T-helper 2 cell treated with Interferon-gamma antibody and Interleukin-4, amounts not matched to agents 5 μg/mL and 100 μg/mL, for 36 hours (primary cell): ENCODE measurements at regions not wholly inside any gene's neighbourhood (a gene's known extent, or its start where the extent isn't known, plus 50 kb on each side); places are given as distances from the start of the nearest gene placed in this dataset.
"Not testable (repeated sequence)": the region's sequence is repeated elsewhere in the genome, so short reads cannot be mapped to it uniquely, and the experiment has no call there.

Source experiments
- DNase-seq: peaks from one replicate; pipeline ENCODE4 v3.0.0; 2021; ENCODE audit warnings: low spot score
- H3K27ac Mint-ChIP-seq: one replicate; pipeline ENCODE4 v1.8.0; 2021; ENCODE audit warnings: mild to moderate bottlenecking, mixed read lengths
- H3K27me3 Mint-ChIP-seq: one replicate; pipeline ENCODE4 v1.8.0; 2021; ENCODE audit warnings: low read depth, mixed read lengths
- H3K36me3 Mint-ChIP-seq: one replicate; pipeline ENCODE4 v1.8.0; 2021; ENCODE audit warnings: low read depth, mixed read lengths
- H3K4me1 Mint-ChIP-seq: one replicate; pipeline ENCODE4 v1.8.0; 2021; ENCODE audit warnings: low read depth, mixed read lengths
- H3K4me3 Mint-ChIP-seq: one replicate; pipeline ENCODE4 v1.8.0; 2022; ENCODE audit warnings: mild to moderate bottlenecking, moderate library complexity, mixed read lengths
- H3K9me3 Mint-ChIP-seq: one replicate; pipeline ENCODE4 v1.8.0; 2021; ENCODE audit warnings: mixed read lengths

DNA sequence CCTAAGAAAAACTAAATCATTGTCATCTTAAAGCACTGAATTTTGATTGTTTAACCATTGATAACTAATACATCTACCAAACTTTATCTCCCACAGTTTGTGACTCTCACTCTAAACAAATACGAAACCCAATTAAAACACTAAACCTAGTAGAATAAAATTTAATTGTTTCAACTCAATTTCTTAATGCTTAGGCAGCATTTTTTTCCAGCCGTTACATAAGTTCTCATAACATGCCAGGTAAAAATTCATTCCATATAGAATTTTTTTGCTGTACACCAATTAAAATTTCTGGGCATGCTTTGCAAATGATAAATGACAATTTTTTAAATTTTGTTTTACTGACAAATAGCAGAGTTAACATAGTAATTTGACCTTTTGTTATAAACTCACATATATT, 658.2 kb upstream of the FLRT2 start:
- Mint-ChIP-seq H3K4me1 (no peaks in the 10 kb centered on the region), H3K4me3 (no peak overlapping the region), H3K27ac (no peak overlapping the region), H3K9me3 (peaks cover 3% of the 10 kb centered on the region), H3K27me3 (no peaks in the 10 kb centered on the region), H3K36me3 (no peaks in the 10 kb centered on the region)
- DNase-seq = no peak

DNA sequence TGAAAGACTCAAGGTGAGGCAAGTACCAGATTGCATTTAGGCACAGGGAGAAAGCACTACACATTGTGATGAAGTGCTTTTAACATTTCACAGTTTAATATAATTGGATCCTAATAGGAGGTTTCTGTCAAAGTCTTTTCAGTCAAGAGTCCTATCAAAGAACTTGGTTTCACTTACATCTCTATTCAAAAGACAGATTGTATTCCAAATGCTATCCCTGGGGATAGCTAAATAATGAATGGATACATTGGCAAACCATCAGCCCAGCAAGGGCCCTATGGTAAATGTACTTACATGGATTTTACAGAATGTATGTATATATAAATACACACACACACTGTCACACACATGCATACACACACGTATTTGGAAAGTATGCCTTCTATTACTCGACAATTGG, 655.5 kb upstream of the FLRT2 start:
- no peaks in the 10 kb centered on the region for H3K36me3 Mint-ChIP-seq
- H3K4me3 Mint-ChIP-seq = no peak overlapping the region
- DNase-seq = no peak
- no peaks in the 10 kb centered on the region for H3K4me1 Mint-ChIP-seq
- peaks cover 8% of the 10 kb centered on the region for H3K9me3 Mint-ChIP-seq
- H3K27ac Mint-ChIP-seq = no peak overlapping the region
- H3K27me3 Mint-ChIP-seq = no peaks in the 10 kb centered on the region

DNA sequence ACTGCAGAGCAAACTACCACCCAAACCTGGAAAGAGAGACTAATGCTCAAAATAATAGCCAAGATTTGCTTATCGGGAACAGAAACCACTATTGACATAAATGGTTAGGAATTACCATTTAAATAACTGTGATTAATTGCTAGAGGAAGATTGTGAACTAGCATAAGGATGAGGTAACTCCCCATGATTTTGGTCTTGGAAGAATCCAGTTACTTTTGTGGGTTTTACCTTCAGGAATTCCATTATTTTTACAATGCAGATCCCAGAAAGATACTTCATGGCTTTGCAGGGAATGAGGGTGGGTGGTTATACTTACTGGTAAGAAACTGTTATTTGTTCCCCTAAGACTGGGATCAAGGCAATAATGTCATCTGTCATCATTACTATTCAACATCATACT, 652.9 kb upstream of the FLRT2 start:
- Mint-ChIP-seq H3K27ac (no peak overlapping the region), H3K4me1 (no peaks in the 10 kb centered on the region), H3K4me3 (no peak overlapping the region), H3K9me3 (peaks cover 12% of the 10 kb centered on the region), H3K27me3 (no peaks in the 10 kb centered on the region), H3K36me3 (no peaks in the 10 kb centered on the region)
- DNase-seq = no peak

DNA sequence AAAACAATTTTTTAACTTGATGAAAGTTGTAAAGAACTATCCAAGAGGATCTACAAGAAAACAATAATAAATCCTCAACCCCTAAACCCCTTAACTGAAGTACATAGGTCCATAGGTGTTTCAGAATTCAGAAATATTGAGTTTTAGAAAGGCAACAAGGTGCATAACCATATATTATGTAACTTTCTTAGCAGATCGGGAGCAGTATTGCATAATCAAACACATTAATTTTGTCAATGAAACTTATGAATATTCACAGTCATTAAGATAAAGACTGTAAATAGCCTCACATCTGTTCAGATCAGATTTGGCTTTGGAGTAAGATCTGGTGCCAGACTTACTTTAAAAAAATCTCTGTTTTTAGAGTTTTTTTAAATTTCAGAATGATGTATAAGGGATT, 647.1 kb upstream of the FLRT2 start:
- no peak overlapping the region for H3K27ac Mint-ChIP-seq
- no peaks in the 10 kb centered on the region for H3K4me1 Mint-ChIP-seq
- no peaks in the 10 kb centered on the region for H3K27me3 Mint-ChIP-seq
- H3K4me3 Mint-ChIP-seq = no peak overlapping the region
- no peak for DNase-seq
- peaks cover 27% of the 10 kb centered on the region for H3K9me3 Mint-ChIP-seq
- H3K36me3 Mint-ChIP-seq = no peaks in the 10 kb centered on the region

- no peaks in the 10 kb centered on the region for H3K36me3 Mint-ChIP-seq
Measured at GRCh38 chr14:84885061-84885460, 644.9 kb upstream of the FLRT2 start.

DNA sequence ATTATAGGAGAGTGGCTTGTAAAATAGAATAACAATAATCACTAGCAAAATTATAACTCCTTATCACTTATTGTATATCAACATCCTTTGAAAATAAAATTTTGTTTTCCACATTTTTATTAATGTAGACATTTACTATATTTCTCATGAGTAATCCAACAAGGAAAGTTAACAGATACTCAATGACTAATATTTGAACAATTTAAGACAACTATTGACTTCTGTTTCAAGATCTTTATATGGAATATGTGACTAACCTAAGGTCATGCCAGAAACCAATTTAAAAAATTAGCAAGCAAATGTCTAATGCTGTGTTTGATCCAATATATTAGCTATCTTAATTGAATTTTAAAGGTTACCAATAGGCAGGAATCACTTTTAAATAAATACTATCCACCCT, 638.5 kb upstream of the FLRT2 start:
- Mint-ChIP-seq H3K27me3 (no peaks in the 10 kb centered on the region), H3K36me3 (no peaks in the 10 kb centered on the region), H3K4me3 (no peak overlapping the region), H3K9me3 (peaks cover 8% of the 10 kb centered on the region), H3K27ac (no peak overlapping the region), H3K4me1 (no peaks in the 10 kb centered on the region)
- no peak for DNase-seq

More at GRCh38 chr14:84885061-84885460, 644.9 kb upstream of the FLRT2 start:
- H3K9me3 Mint-ChIP-seq = peaks cover 30% of the 10 kb centered on the region
- no peaks in the 10 kb centered on the region for H3K27me3 Mint-ChIP-seq
- no peak for DNase-seq
- no peaks in the 10 kb centered on the region for H3K4me1 Mint-ChIP-seq
- H3K4me3 Mint-ChIP-seq = no peak overlapping the region
- H3K27ac Mint-ChIP-seq = no peak overlapping the region

- Mint-ChIP-seq H3K4me3 (no peak overlapping the region), H3K4me1 (no peaks in the 10 kb centered on the region), H3K27ac (no peak overlapping the region)
Measured at GRCh38 chr14:84894254-84894653, 635.7 kb upstream of the FLRT2 start.

GRCh38 chr14:84922370-84922769, 607.6 kb upstream of the FLRT2 start:
- DNase-seq = no peak
- H3K9me3 Mint-ChIP-seq = peaks cover 30% of the 10 kb centered on the region
- no peak overlapping the region for H3K4me3 Mint-ChIP-seq
- H3K36me3 Mint-ChIP-seq = no peaks in the 10 kb centered on the region
- no peaks in the 10 kb centered on the region for H3K4me1 Mint-ChIP-seq
- H3K27me3 Mint-ChIP-seq = no peaks in the 10 kb centered on the region
- no peak overlapping the region for H3K27ac Mint-ChIP-seq

More at GRCh38 chr14:84894254-84894653, 635.7 kb upstream of the FLRT2 start:
- no peak for DNase-seq
- H3K27me3 Mint-ChIP-seq = no peaks in the 10 kb centered on the region
- no peaks in the 10 kb centered on the region for H3K36me3 Mint-ChIP-seq
- H3K9me3 Mint-ChIP-seq = peaks cover 11% of the 10 kb centered on the region

- Mint-ChIP-seq H3K4me1 (no peaks in the 10 kb centered on the region), H3K9me3 (peaks cover 26% of the 10 kb centered on the region), H3K27me3 (no peaks in the 10 kb centered on the region), H3K27ac (no peak overlapping the region), H3K4me3 (no peak overlapping the region), H3K36me3 (no peaks in the 10 kb centered on the region)
- DNase-seq = no peak
Measured at GRCh38 chr14:84926656-84927055, 603.3 kb upstream of the FLRT2 start.

DNA sequence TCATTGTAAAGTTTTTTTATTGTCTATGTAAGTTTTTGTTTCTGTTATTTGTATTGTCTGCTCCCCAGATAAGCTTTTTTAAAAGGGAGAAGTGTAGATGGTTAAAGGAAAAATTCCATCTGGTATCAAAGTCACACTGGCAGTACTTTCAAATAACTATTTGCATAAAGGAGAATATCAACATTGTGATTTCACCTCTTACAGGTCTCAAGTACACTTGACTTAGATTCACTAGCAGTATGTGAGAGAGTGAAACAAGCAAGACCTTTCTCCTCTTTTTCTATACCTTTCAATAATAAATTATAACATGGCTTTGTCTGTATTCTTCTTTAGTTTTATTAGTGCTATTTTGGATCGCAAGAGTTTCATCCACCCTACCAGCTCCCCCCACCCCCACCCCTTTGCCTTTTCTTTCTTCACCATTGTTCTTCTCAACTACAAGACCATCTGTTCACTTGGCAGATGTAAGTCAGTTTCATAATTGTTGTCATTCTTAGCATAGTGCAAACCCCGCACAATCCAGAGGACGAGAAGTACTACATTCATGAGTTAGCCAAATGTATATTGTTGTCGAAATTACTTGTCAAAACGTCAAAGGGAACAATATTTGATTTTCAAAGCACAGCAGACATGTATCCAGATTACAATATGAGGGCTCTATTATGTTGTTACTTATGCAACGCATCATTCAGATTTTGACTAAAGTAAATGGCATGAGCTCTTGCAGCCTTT, 602.7 kb upstream of the FLRT2 start:
- Mint-ChIP-seq H3K27me3 (no peaks in the 10 kb centered on the region), H3K4me1 (no peaks in the 10 kb centered on the region), H3K36me3 (no peaks in the 10 kb centered on the region), H3K9me3 (peaks cover 29% of the 10 kb centered on the region), H3K27ac (no peak overlapping the region), H3K4me3 (no peak overlapping the region)
- DNase-seq = no peak

- H3K4me3 Mint-ChIP-seq = no peak overlapping the region
- peaks cover 32% of the 10 kb centered on the region for H3K9me3 Mint-ChIP-seq
- H3K27me3 Mint-ChIP-seq = no peaks in the 10 kb centered on the region
- no peak overlapping the region for H3K27ac Mint-ChIP-seq
- no peaks in the 10 kb centered on the region for H3K4me1 Mint-ChIP-seq
- H3K36me3 Mint-ChIP-seq = no peaks in the 10 kb centered on the region
- no peak for DNase-seq
Measured at GRCh38 chr14:84929086-84929485, 600.9 kb upstream of the FLRT2 start.

DNA sequence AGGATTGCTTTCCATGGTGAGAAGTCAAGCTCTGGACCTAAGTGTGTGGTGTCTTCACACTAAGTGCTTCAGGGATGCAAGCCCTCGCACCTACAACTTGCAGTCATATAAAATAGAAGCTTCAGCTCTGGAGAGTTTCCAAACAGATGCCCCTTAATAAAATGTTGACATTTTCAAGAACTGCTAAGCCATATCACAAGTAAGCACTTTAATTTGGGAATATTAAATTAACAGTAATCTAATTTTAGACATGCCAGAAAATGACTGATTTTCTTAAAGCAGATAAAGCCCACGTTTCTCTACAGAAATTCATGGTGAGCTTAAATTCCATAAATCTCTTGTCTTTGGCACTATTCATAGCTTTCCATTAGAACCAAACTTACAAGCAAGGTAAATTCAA, 600.1 kb upstream of the FLRT2 start:
- no peaks in the 10 kb centered on the region for H3K4me1 Mint-ChIP-seq
- peaks cover 31% of the 10 kb centered on the region for H3K9me3 Mint-ChIP-seq
- H3K4me3 Mint-ChIP-seq = no peak overlapping the region
- no peak for DNase-seq
- no peaks in the 10 kb centered on the region for H3K27me3 Mint-ChIP-seq
- no peaks in the 10 kb centered on the region for H3K36me3 Mint-ChIP-seq
- H3K27ac Mint-ChIP-seq = no peak overlapping the region

GRCh38 chr14:84937016-84937415, 592.9 kb upstream of the FLRT2 start:
- Mint-ChIP-seq H3K9me3 (peaks cover 45% of the 10 kb centered on the region), H3K27me3 (no peaks in the 10 kb centered on the region), H3K36me3 (no peaks in the 10 kb centered on the region), H3K4me1 (no peaks in the 10 kb centered on the region), H3K27ac (no peak overlapping the region), H3K4me3 (no peak overlapping the region)
- no peak for DNase-seq

GRCh38 chr14:84937449-84937848, 592.5 kb upstream of the FLRT2 start:
- Mint-ChIP-seq H3K9me3 (peaks cover 41% of the 10 kb centered on the region), H3K4me3 (no peak overlapping the region), H3K27ac (no peak overlapping the region), H3K36me3 (no peaks in the 10 kb centered on the region), H3K27me3 (no peaks in the 10 kb centered on the region), H3K4me1 (no peaks in the 10 kb centered on the region)
- DNase-seq = no peak

DNA sequence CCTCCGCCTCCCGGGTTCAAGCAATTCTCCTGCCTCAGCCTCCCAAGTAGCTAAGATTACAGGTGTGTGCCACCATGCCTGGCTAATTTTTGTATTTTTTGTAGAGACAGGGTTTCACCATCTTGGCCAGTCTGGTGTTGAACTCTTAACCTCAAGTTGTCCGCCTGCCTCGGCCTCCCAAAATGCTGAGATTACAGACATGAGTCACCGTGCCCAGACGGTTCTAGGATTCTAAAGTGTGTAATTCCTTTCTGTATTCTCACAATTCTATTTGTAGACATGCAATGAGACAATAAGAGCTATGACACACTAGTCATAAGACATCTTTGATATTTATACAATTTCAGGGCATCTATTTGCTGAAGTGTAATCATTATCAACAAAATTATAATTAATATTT, 585.0 kb upstream of the FLRT2 start:
- not testable (repeated sequence) for H3K4me3 Mint-ChIP-seq, DNase-seq, H3K27ac Mint-ChIP-seq, H3K36me3 Mint-ChIP-seq, H3K27me3 Mint-ChIP-seq, H3K4me1 Mint-ChIP-seq
- H3K9me3 Mint-ChIP-seq = peaks cover 19% of the 10 kb centered on the region
